Cardiac muscle cell (in vitro differentiated cells and primary cell): ENCODE measurements at regions not wholly inside any gene's neighbourhood (a gene's known extent, or its start where the extent isn't known, plus 50 kb on each side); places are given as distances from the start of the nearest gene placed in this dataset.

Source experiments
- DNase-seq, 2 donors: peaks; one replicate each; pipeline versions ENCODE4 v3.0.0 to v3.0.0-alpha.2; 2010 to 2017; ENCODE audit warnings: low read depth in 1 of 2, low spot score in 1 of 2
- H3K27ac ChIP-seq: fragments of 200-600 bp; sonication (generic); 2 replicates; pipeline ENCODE4 v1.5.1; 2016
- H3K27me3 ChIP-seq: fragments of 200-600 bp; sonication (generic); 2 replicates; pipeline ENCODE4 v1.6.0; 2016; ENCODE audit warnings: control low read depth
- H3K36me3 ChIP-seq: fragments of 200-600 bp; sonication (generic); 2 replicates; pipeline ENCODE4 v1.5.1; 2016; ENCODE audit warnings: control low read depth
- H3K4me1 ChIP-seq: fragments of 200-600 bp; sonication (generic); 2 replicates; pipeline ENCODE4 v1.8.1; 2017; ENCODE audit warnings: low read depth, mild to moderate bottlenecking, mixed run types
- H3K4me3 ChIP-seq: fragments of 200-600 bp; sonication (generic); 2 replicates; pipeline ENCODE4 v1.5.1; 2016; ENCODE audit warnings: mild to moderate bottlenecking
- H3K9me3 ChIP-seq: fragments of 200-600 bp; sonication (generic); 2 replicates; pipeline ENCODE4 v1.5.1; 2017; ENCODE audit warnings: low read depth, mild to moderate bottlenecking, control low read depth
- CTCF ChIP-seq: IDR thresholded peaks from 2 replicates; pipeline ENCODE4 v1.5.1; 2012; ENCODE audit warnings: low read depth, mild to moderate bottlenecking, low read length

- no peak overlapping the region for H3K27ac ChIP-seq
- H3K27me3 ChIP-seq = no peaks in the 10 kb centered on the region
- no peaks in the 10 kb centered on the region for H3K9me3 ChIP-seq
- DNase-seq = no peak
- H3K4me3 ChIP-seq = no peak overlapping the region
- no peaks in the 10 kb centered on the region for H3K36me3 ChIP-seq
- TF ChIP-seq CTCF = no peak
- no peaks in the 10 kb centered on the region for H3K4me1 ChIP-seq
Measured at GRCh38 chr1:193513032-193513431, 326.6 kb upstream of the B3GALT2 start.

- no peaks in the 10 kb centered on the region for H3K9me3 ChIP-seq
Measured at GRCh38 chr1:193504920-193505319, 318.5 kb upstream of the B3GALT2 start.

GRCh38 chr1:193498088-193498655 lies 311.8 kb upstream of the B3GALT2 start:
- H3K9me3 ChIP-seq = no peaks in the 10 kb centered on the region
- H3K4me1 ChIP-seq = no peaks in the 10 kb centered on the region
- H3K36me3 ChIP-seq = no peaks in the 10 kb centered on the region
- DNase-seq = peak in 1 of 2 donors; percentile 64
- no peak overlapping the region for H3K4me3 ChIP-seq
- no peak overlapping the region for H3K27ac ChIP-seq
- H3K27me3 ChIP-seq = no peaks in the 10 kb centered on the region
- no peak for TF ChIP-seq CTCF

More at GRCh38 chr1:193504920-193505319, 318.5 kb upstream of the B3GALT2 start:
- Histone ChIP-seq H3K27ac (no peak overlapping the region), H3K4me3 (no peak overlapping the region), H3K27me3 (no peaks in the 10 kb centered on the region), H3K36me3 (no peaks in the 10 kb centered on the region), H3K4me1 (no peaks in the 10 kb centered on the region)
- no peak for TF ChIP-seq CTCF
- DNase-seq = no peak

GRCh38 chr1:193494368-193494767 lies 308.0 kb upstream of the B3GALT2 start:
- DNase-seq = no peak
- H3K9me3 ChIP-seq = no peaks in the 10 kb centered on the region
- TF ChIP-seq CTCF = no peak
- H3K27me3 ChIP-seq = no peaks in the 10 kb centered on the region
- H3K4me1 ChIP-seq = no peaks in the 10 kb centered on the region
- no peak overlapping the region for H3K27ac ChIP-seq
- H3K36me3 ChIP-seq = no peaks in the 10 kb centered on the region
- no peak overlapping the region for H3K4me3 ChIP-seq

GRCh38 chr1:193489191-193489590 lies 302.8 kb upstream of the B3GALT2 start:
- Histone ChIP-seq H3K4me3 (no peak overlapping the region), H3K27ac (no peak overlapping the region), H3K4me1 (no peaks in the 10 kb centered on the region), H3K27me3 (no peaks in the 10 kb centered on the region), H3K36me3 (no peaks in the 10 kb centered on the region), H3K9me3 (no peaks in the 10 kb centered on the region)
- DNase-seq = no peak
- no peak for TF ChIP-seq CTCF

- H3K27ac ChIP-seq = no peak overlapping the region
- no peak overlapping the region for H3K4me3 ChIP-seq
- no peaks in the 10 kb centered on the region for H3K36me3 ChIP-seq
- H3K4me1 ChIP-seq = no peaks in the 10 kb centered on the region
- H3K9me3 ChIP-seq = no peaks in the 10 kb centered on the region
- DNase-seq = no peak
- no peak for TF ChIP-seq CTCF
- no peaks in the 10 kb centered on the region for H3K27me3 ChIP-seq
Measured at GRCh38 chr1:193487722-193488121, 301.3 kb upstream of the B3GALT2 start.
